ENCODE measurements at regions not wholly inside any gene's neighbourhood (a gene's known extent, or its start where the extent isn't known, plus 50 kb on each side); places are given as distances from the start of the nearest gene placed in this dataset.

GRCh38 chr2:7604456-7604855 is 687.2 kb downstream of the RNF144A start:
- DNase-seq: no peak
- intact Hi-C loops (cut with DNase I): no loop called here
- H3K36me3 ChIP-seq: no peaks in the 10 kb centered on the region
- H3K9me3 ChIP-seq: no peaks in the 10 kb centered on the region
- WGBS, 2 donors: 78 to 80% methylated on average over 3 of the region's 3 CpGs
- TF ChIP-seq CTCF (IDR thresholded peaks at IDR 0.05): no peak
- no peak overlapping the region for H3K4me3 ChIP-seq
- H3K27ac ChIP-seq: no peak overlapping the region
- no peak for FAIRE-seq
- H3K27me3 ChIP-seq: no peaks in the 10 kb centered on the region
- no peaks in the 10 kb centered on the region for H3K4me1 ChIP-seq
- no peak for ATAC-seq

GRCh38 chr2:7607441-7608173 is 690.4 kb downstream of the RNF144A start:
- Histone ChIP-seq H3K27me3 (no peaks in the 10 kb centered on the region), H3K9me3 (no peaks in the 10 kb centered on the region), H3K36me3 (no peaks in the 10 kb centered on the region), H3K4me3 (no peak overlapping the region), H3K27ac (no peak overlapping the region), H3K4me1 (no peaks in the 10 kb centered on the region)
- 73 to 76% methylated on average over 8 of the region's 8 CpGs for WGBS, 2 donors
- DNase-seq (no peak), FAIRE-seq (no peak), ATAC-seq (no peak)
- intact Hi-C loops (cut with DNase I): no loop called here
- TF ChIP-seq CTCF (IDR thresholded peaks at IDR 0.05): no peak

GRCh38 chr2:7609556-7609955 is 692.3 kb downstream of the RNF144A start:
- DNase-seq (no peak), ATAC-seq (no peak), FAIRE-seq (no peak)
- no peaks in the 10 kb centered on the region for H3K36me3 ChIP-seq
- no peaks in the 10 kb centered on the region for H3K4me1 ChIP-seq
- no peaks in the 10 kb centered on the region for H3K27me3 ChIP-seq
- 82 to 92% methylated on average over 7 of the region's 7 CpGs for WGBS, 2 donors
- no peak for TF ChIP-seq CTCF (IDR thresholded peaks at IDR 0.05)
- no peak overlapping the region for H3K27ac ChIP-seq
- H3K9me3 ChIP-seq: no peaks in the 10 kb centered on the region
- intact Hi-C loops (cut with DNase I): no loop called here
- H3K4me3 ChIP-seq: no peak overlapping the region

GRCh38 chr2:7609974-7610373 is 692.8 kb downstream of the RNF144A start:
- H3K9me3 ChIP-seq: no peaks in the 10 kb centered on the region
- ATAC-seq: no peak
- no peak for FAIRE-seq
- DNase-seq: no peak
- intact Hi-C loops (cut with DNase I): no loop called here
- no peaks in the 10 kb centered on the region for H3K4me1 ChIP-seq
- no peaks in the 10 kb centered on the region for H3K27me3 ChIP-seq
- no peak for TF ChIP-seq CTCF (IDR thresholded peaks at IDR 0.05)
- no peak overlapping the region for H3K27ac ChIP-seq
- H3K36me3 ChIP-seq: no peaks in the 10 kb centered on the region
- WGBS, 2 donors: 88 to 92% methylated on average over 8 of the region's 8 CpGs
- H3K4me3 ChIP-seq: no peak overlapping the region

GRCh38 chr2:7611750-7612149 is 694.5 kb downstream of the RNF144A start:
- Histone ChIP-seq H3K27me3 (no peaks in the 10 kb centered on the region), H3K9me3 (no peaks in the 10 kb centered on the region), H3K4me1 (no peaks in the 10 kb centered on the region), H3K36me3 (no peaks in the 10 kb centered on the region), H3K27ac (no peak overlapping the region), H3K4me3 (no peak overlapping the region)
- WGBS, 2 donors: 65 to 69% methylated on average over 4 of the region's 4 CpGs
- no peak for TF ChIP-seq CTCF (IDR thresholded peaks at IDR 0.05)
- DNase-seq (no peak), ATAC-seq (no peak), FAIRE-seq (no peak)
- intact Hi-C loops (cut with DNase I): no loop called here
